ENCODE measurements at regions not wholly inside any gene's neighbourhood (a gene's known extent, or its start where the extent isn't known, plus 50 kb on each side); places are given as distances from the start of the nearest gene placed in this dataset.

DNA sequence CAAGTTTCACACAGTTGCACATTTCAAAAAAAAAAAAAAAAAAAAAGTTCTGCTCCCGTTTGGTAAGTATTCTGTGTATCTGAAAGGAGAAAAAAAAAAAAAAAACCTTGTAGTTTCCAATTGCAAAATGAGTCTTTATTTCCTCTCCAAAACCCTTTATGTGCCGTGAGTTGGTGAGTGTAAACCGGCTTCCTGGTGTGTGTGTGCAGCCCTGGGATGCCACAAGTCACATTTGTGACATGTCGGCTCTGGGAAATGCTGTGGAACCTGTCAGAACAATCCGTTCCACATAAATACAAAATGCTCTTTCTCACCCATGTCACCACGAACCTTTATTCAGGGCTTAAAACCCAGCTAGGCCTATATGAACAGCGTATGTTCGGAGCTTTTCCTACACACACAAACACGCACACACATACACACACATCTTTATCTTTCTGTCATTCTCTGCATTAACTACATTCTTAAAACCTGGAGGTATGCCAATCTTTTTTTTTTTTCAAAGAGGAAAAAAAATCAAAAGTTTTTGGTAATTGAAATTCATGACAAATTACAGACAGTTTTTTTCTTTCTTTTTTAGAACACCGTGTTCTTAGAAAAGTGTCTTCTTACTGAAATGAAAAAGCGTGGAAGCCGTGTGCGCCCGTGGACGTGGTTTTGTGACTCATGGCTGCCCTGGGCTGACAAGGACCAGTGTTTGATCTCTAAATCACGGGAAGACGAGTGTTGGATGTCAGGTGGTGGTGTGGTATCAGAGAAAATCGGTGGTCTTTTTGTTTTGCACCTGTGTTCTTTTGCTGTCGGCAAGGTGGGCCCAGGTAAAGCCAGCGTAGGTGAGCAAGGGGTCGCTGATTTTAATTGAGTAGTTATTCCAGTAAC, 612.0 kb downstream of the VRK1 start:
- peaks cover 5 to 25% (median 19%) of the 10 kb centered on the region in 5 donors for H3K27me3 ChIP-seq (ENCODE audit: control insufficient read depth in 5 of 5, insufficient read depth in 4 of 5, low read length in 5 of 5)
- peaks cover 0 to 5% (median 0%) of the 10 kb centered on the region in 5 donors for H3K4me1 ChIP-seq (ENCODE audit: control insufficient read depth in 5 of 5, insufficient read depth in 5 of 5, low read length in 5 of 5)
- no peak overlapping the region for H3K9ac ChIP-seq (ENCODE audit: low read length in 5 of 5)
- H3K36me3 ChIP-seq (ENCODE audit: control insufficient read depth in 5 of 5, insufficient read depth in 5 of 5, low read length in 5 of 5): no peaks in the 10 kb centered on the region
- no peaks in the 10 kb centered on the region for H3K9me3 ChIP-seq (ENCODE audit: control insufficient read depth in 5 of 5, low read length in 5 of 5)
- no peak overlapping the region for H3K4me3 ChIP-seq (ENCODE audit: low read depth in 1 of 5, low read length in 5 of 5)
- H3K27ac ChIP-seq (ENCODE audit: low read depth, low read length): no peak overlapping the region

DNA sequence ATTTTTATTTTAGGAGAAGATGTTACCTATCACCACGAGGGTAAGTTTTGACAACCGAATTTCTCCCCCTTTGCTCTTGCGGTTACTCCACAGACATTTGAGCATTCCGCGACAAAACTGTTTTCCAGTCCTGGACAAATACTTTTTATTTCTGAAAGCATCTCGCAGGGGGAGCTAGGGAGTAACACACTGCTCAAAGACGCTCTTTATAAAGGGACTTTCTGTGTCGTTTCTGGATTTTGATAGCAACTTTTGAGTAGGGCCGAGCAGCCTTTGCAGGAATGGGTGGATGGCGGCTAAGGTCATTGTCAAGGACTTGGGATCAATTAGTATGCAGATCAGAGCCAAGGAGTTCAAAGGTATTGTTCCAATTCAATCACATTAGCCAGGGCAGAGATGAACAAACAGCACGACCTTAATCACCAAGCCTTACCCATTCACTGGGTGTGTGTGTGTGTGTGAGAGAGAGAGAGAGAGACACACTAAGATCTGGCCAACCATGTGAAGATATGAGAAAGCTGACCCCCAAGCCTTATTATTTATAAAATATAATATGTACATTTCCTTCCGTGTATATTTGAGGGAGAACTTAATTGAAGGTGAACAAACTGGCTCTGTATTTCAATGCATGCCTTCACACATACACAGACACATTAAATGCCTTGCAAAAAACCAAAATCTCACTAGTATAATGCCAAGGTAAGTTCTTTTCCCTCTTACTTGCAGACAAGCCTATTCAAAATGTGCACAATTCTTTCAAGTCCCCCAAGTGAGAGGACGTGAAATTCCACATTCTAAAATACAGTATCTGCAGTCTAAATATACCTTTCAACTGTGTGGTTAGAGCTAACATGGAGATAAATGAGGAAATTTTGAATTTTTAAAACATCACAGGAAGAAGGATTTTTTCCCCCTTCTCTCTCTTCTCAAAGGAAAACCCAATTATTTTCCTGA, 613.8 kb downstream of the VRK1 start:
- Histone ChIP-seq H3K9ac (ENCODE audit: low read length in 5 of 5) (no peak overlapping the region), H3K4me1 (ENCODE audit: control insufficient read depth in 5 of 5, insufficient read depth in 5 of 5, low read length in 5 of 5) (peaks cover 0 to 9% (median 4%) of the 10 kb centered on the region in 5 donors), H3K27me3 (ENCODE audit: control insufficient read depth in 5 of 5, insufficient read depth in 4 of 5, low read length in 5 of 5) (peaks cover 13 to 30% (median 24%) of the 10 kb centered on the region in 5 donors), H3K4me3 (ENCODE audit: low read depth in 1 of 5, low read length in 5 of 5) (no peak overlapping the region), H3K27ac (ENCODE audit: low read depth, low read length) (no peak overlapping the region), H3K36me3 (ENCODE audit: control insufficient read depth in 5 of 5, insufficient read depth in 5 of 5, low read length in 5 of 5) (no peaks in the 10 kb centered on the region), H3K9me3 (ENCODE audit: control insufficient read depth in 5 of 5, low read length in 5 of 5) (no peaks in the 10 kb centered on the region)

DNA sequence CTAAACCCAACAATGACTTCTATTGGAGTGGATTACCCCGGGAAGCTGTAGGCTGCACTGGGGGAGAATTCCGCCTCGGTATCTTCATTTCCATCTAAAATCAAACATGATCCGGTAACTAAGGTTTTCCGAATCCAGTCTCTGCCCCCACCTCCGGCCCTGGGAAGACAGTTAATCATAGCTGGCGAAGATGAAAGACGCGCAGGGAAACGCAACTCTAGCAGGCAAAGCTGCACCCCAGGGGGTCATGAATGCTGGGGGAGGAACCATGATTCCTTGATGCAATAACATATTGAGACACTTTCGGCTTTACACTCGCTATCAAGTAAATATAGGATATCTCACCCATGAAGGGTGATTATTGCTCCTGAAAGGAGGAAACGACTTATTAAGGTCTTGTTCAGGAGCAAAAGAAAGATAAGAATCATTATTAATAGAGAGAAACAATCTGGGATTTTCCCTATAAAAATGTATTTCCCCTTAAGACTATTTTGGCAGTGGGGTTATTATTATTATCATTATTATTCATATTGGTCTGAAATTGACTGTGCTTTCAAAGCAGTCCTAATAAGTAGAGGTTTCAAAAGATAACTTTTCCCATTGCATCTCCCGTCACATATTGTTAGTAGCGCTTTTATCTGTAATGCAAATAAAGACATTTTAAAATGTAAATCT, 614.9 kb downstream of the VRK1 start:
- no peak overlapping the region for H3K4me3 ChIP-seq (ENCODE audit: low read depth in 1 of 5, low read length in 5 of 5)
- H3K27ac ChIP-seq (ENCODE audit: low read depth, low read length): no peak overlapping the region
- peaks cover 0 to 18% (median 4%) of the 10 kb centered on the region in 5 donors for H3K4me1 ChIP-seq (ENCODE audit: control insufficient read depth in 5 of 5, insufficient read depth in 5 of 5, low read length in 5 of 5)
- H3K9ac ChIP-seq (ENCODE audit: low read length in 5 of 5): no peak overlapping the region
- H3K36me3 ChIP-seq (ENCODE audit: control insufficient read depth in 5 of 5, insufficient read depth in 5 of 5, low read length in 5 of 5): no peaks in the 10 kb centered on the region
- peaks cover 13 to 30% (median 24%) of the 10 kb centered on the region in 5 donors for H3K27me3 ChIP-seq (ENCODE audit: control insufficient read depth in 5 of 5, insufficient read depth in 4 of 5, low read length in 5 of 5)
- no peaks in the 10 kb centered on the region for H3K9me3 ChIP-seq (ENCODE audit: control insufficient read depth in 5 of 5, low read length in 5 of 5)

DNA sequence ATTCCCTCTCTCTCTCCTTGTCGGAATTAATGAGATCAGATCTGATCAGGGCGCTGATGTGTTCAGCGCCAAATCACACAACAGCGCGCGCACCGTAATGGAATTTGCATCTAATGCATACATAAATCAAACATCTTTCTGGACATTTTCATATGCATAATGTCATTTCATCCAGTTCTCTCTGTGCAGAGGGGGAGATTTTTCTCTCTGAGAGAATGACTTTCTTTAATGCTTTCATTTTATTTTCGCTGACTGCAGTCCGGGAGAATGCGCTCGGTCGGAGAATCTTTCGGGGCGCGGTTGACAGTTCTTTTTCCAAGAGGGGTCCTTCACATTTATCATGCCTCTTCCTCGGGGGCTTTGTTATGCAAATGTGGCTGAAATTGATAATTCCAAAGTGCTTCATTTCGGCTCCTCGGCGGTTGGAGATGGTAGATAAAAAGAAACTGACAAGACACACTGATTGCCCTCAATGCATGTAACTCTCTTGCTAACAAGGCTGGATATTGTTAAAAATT, 615.9 kb downstream of the VRK1 start:
- Histone ChIP-seq H3K4me1 (ENCODE audit: control insufficient read depth in 5 of 5, insufficient read depth in 5 of 5, low read length in 5 of 5) (peaks cover 0 to 18% (median 4%) of the 10 kb centered on the region in 5 donors), H3K27ac (ENCODE audit: low read depth, low read length) (no peak overlapping the region), H3K36me3 (ENCODE audit: control insufficient read depth in 5 of 5, insufficient read depth in 5 of 5, low read length in 5 of 5) (no peaks in the 10 kb centered on the region), H3K27me3 (ENCODE audit: control insufficient read depth in 5 of 5, insufficient read depth in 4 of 5, low read length in 5 of 5) (peaks cover 13 to 25% (median 22%) of the 10 kb centered on the region in 5 donors), H3K9ac (ENCODE audit: low read length in 5 of 5) (peak overlapping the region in 1 of 5 donors; percentile 10), H3K9me3 (ENCODE audit: control insufficient read depth in 5 of 5, low read length in 5 of 5) (no peaks in the 10 kb centered on the region), H3K4me3 (ENCODE audit: low read depth in 1 of 5, low read length in 5 of 5) (peak overlapping the region in 4 of 5 donors; percentile 20 to 61 (median 42))

DNA sequence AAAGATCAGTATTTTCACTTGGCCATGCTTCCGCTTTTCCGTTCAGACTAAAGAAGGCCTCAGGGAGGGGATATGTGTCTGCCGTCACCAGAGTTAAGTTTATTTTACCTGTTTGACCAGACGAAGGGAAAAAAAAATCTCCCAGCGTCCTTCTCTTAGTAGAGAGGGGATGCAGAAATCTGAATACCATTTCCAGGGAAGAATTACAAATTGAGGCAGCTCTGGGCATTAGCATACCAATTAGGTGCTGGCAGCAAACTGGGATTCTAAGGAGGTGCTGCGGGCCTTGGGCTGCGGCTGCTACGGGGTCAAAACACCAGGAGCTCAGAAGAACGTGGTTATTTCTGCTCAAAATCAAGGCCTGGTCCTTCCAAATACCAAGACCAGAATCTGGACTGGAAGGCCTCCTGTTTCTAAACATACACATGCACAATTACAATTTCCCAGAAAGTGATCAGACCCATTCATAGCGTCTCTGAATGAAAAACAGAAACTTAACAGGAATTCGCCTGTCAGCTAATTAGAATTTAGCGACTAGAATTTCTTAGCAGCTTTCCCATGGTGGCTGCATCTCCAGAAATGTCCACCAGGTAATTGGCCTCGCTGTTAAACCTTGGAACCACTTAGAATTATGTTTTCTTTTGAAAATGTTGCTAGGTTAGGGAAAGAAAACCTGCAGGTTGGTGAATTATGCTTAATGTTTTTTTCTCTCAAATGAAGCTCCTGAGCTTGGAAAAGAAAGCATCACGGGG, 617.0 kb downstream of the VRK1 start:
- H3K27ac ChIP-seq (ENCODE audit: low read depth, low read length): no peak overlapping the region
- H3K4me1 ChIP-seq (ENCODE audit: control insufficient read depth in 5 of 5, insufficient read depth in 5 of 5, low read length in 5 of 5): peaks cover 0 to 18% (median 4%) of the 10 kb centered on the region in 5 donors
- no peak overlapping the region for H3K4me3 ChIP-seq (ENCODE audit: low read depth in 1 of 5, low read length in 5 of 5)
- no peaks in the 10 kb centered on the region for H3K9me3 ChIP-seq (ENCODE audit: control insufficient read depth in 5 of 5, low read length in 5 of 5)
- peaks cover 11 to 22% (median 18%) of the 10 kb centered on the region in 5 donors for H3K27me3 ChIP-seq (ENCODE audit: control insufficient read depth in 5 of 5, insufficient read depth in 4 of 5, low read length in 5 of 5)
- H3K9ac ChIP-seq (ENCODE audit: low read length in 5 of 5): no peak overlapping the region
- no peaks in the 10 kb centered on the region for H3K36me3 ChIP-seq (ENCODE audit: control insufficient read depth in 5 of 5, insufficient read depth in 5 of 5, low read length in 5 of 5)

DNA sequence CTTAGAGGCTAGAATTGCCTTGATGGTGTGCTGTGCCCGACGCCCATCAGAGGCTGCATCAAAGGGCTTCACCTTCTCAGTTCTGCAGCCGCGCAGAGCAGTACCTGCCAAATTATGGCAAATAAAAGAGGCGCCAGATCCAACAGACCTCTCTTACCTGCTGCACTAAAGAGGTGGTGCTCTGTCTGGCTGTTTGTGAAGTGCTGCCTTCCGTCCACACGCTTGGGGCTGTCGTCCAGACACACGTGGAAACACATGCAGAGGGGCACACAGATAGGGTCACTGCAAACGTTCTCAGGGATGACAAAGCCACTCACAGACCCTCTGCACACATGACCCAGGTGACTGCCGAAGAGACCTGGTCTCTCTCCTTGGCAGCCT, 617.5 kb downstream of the VRK1 start:
- Histone ChIP-seq H3K36me3 (ENCODE audit: control insufficient read depth in 5 of 5, insufficient read depth in 5 of 5, low read length in 5 of 5) (no peaks in the 10 kb centered on the region), H3K27ac (ENCODE audit: low read depth, low read length) (no peak overlapping the region), H3K9me3 (ENCODE audit: control insufficient read depth in 5 of 5, low read length in 5 of 5) (no peaks in the 10 kb centered on the region), H3K4me1 (ENCODE audit: control insufficient read depth in 5 of 5, insufficient read depth in 5 of 5, low read length in 5 of 5) (peaks cover 0 to 18% (median 4%) of the 10 kb centered on the region in 5 donors), H3K9ac (ENCODE audit: low read length in 5 of 5) (no peak overlapping the region), H3K4me3 (ENCODE audit: low read depth in 1 of 5, low read length in 5 of 5) (no peak overlapping the region), H3K27me3 (ENCODE audit: control insufficient read depth in 5 of 5, insufficient read depth in 4 of 5, low read length in 5 of 5) (peaks cover 11 to 19% (median 18%) of the 10 kb centered on the region in 5 donors)

DNA sequence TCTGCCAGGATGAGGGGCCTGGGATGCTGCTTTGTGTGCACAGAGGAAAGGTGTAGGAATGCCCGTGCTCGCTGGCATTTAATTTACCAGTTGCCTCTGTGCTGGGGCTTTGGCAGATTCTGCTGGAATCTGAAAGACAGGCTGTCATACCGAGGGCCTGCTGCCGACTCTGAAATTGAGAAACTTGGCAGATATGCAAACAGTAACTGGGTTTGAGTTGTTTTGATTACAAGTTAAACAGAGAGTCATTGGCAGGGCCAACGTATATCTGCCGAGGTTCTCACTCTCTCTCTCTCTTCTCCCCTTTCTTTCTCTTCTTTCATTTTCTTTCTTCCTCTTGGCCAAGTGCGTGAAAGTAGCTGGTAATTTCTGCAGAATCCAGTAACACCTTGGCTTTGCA, 618.7 kb downstream of the VRK1 start:
- Histone ChIP-seq H3K4me1 (ENCODE audit: control insufficient read depth in 5 of 5, insufficient read depth in 5 of 5, low read length in 5 of 5) (peaks cover 0 to 18% (median 4%) of the 10 kb centered on the region in 5 donors), H3K27me3 (ENCODE audit: control insufficient read depth in 5 of 5, insufficient read depth in 4 of 5, low read length in 5 of 5) (peaks cover 11 to 19% (median 14%) of the 10 kb centered on the region in 5 donors), H3K36me3 (ENCODE audit: control insufficient read depth in 5 of 5, insufficient read depth in 5 of 5, low read length in 5 of 5) (no peaks in the 10 kb centered on the region), H3K9me3 (ENCODE audit: control insufficient read depth in 5 of 5, low read length in 5 of 5) (no peaks in the 10 kb centered on the region), H3K9ac (ENCODE audit: low read length in 5 of 5) (no peak overlapping the region), H3K27ac (ENCODE audit: low read depth, low read length) (no peak overlapping the region), H3K4me3 (ENCODE audit: low read depth in 1 of 5, low read length in 5 of 5) (no peak overlapping the region)

DNA sequence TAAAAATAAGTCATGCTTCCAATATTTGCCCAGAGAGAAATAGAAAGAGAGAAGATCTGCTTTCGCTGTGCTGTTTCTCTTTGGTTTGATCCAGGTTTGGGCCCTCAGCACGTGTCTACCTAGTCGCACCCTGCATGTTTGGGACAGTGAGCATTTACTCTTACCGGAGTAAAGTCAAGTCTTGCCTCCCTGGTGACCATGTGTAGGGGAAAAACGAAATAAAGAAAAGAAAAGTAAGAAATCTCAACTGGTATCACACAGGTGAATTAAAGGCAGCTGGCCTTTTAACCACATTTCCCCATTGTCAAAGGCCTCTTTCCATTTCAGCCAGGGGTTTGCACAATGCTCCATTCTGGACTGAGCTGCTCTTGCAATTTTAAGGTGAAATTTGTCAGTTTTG, 619.4 kb downstream of the VRK1 start:
- Histone ChIP-seq H3K9me3 (ENCODE audit: control insufficient read depth in 5 of 5, low read length in 5 of 5) (no peaks in the 10 kb centered on the region), H3K36me3 (ENCODE audit: control insufficient read depth in 5 of 5, insufficient read depth in 5 of 5, low read length in 5 of 5) (no peaks in the 10 kb centered on the region), H3K9ac (ENCODE audit: low read length in 5 of 5) (no peak overlapping the region), H3K4me1 (ENCODE audit: control insufficient read depth in 5 of 5, insufficient read depth in 5 of 5, low read length in 5 of 5) (peaks cover 0 to 18% (median 4%) of the 10 kb centered on the region in 5 donors), H3K4me3 (ENCODE audit: low read depth in 1 of 5, low read length in 5 of 5) (no peak overlapping the region), H3K27ac (ENCODE audit: low read depth, low read length) (no peak overlapping the region), H3K27me3 (ENCODE audit: control insufficient read depth in 5 of 5, insufficient read depth in 4 of 5, low read length in 5 of 5) (peaks cover 11 to 17% (median 13%) of the 10 kb centered on the region in 5 donors)

DNA sequence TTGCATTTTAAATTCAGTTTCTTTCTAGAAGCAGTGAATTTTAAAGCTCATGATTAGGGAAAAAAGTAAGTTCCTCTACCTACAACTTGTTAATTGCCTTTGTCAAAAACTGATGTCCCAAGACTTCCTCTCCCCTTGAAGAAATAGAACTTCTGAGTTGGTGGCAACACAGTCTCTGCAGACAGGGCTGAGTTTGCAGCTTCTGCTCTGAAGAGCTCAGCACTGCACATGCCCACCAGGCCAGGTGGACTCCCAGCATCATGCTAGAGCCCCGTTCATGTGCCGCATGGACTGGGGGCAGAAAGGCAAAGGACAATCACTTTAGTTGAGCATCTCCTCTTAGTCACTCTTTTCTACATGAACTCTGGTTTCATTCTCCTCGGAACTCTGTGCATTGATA, 620.1 kb downstream of the VRK1 start:
- peaks cover 5 to 13% (median 10%) of the 10 kb centered on the region in 5 donors for H3K27me3 ChIP-seq (ENCODE audit: control insufficient read depth in 5 of 5, insufficient read depth in 4 of 5, low read length in 5 of 5)
- no peak overlapping the region for H3K9ac ChIP-seq (ENCODE audit: low read length in 5 of 5)

More for the DNA sequence above, 620.1 kb downstream of the VRK1 start:
- Histone ChIP-seq H3K36me3 (ENCODE audit: control insufficient read depth in 5 of 5, insufficient read depth in 5 of 5, low read length in 5 of 5) (no peaks in the 10 kb centered on the region), H3K9me3 (ENCODE audit: control insufficient read depth in 5 of 5, low read length in 5 of 5) (no peaks in the 10 kb centered on the region), H3K4me3 (ENCODE audit: low read depth in 1 of 5, low read length in 5 of 5) (no peak overlapping the region), H3K4me1 (ENCODE audit: control insufficient read depth in 5 of 5, insufficient read depth in 5 of 5, low read length in 5 of 5) (peaks cover 0 to 18% (median 4%) of the 10 kb centered on the region in 5 donors), H3K27ac (ENCODE audit: low read depth, low read length) (no peak overlapping the region)

Data from subcutaneous abdominal adipose tissue (tissue), 5 donors.